ENCODE measurements at regions not wholly inside any gene's neighbourhood (a gene's known extent, or its start where the extent isn't known, plus 50 kb on each side); places are given as distances from the start of the nearest gene placed in this dataset.
A peak's percentile ranks its signal among the peaks of the same experiment; 100 is the strongest.
"Not testable (repeated sequence)": the region's sequence is repeated elsewhere in the genome, so short reads cannot be mapped to it uniquely, and the experiment has no call there.

DNA sequence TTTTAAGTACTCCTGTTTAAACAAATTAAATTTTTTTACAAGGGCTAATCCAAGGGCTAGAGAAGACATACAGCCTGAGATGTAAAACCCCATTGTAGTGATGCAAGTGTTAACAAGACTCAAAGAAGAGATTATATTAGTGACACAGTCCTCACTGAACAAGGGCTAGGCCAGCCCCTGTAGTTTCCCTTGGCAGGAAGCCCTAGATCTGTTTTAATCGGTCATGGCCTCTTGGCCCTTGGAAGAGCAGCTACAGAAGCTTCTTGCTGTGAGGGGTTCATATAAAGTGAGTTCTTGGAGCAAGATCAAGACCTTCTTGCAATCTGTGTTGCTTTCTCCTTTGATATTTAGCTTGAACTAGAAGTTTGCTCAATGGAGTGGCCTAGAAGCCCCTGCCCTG is 1339.4 kb downstream of the XPNPEP1 start:
- DNase-seq (ENCODE audit: insufficient read length, low spot score), result no peak
- FAIRE-seq, result no peak

DNA sequence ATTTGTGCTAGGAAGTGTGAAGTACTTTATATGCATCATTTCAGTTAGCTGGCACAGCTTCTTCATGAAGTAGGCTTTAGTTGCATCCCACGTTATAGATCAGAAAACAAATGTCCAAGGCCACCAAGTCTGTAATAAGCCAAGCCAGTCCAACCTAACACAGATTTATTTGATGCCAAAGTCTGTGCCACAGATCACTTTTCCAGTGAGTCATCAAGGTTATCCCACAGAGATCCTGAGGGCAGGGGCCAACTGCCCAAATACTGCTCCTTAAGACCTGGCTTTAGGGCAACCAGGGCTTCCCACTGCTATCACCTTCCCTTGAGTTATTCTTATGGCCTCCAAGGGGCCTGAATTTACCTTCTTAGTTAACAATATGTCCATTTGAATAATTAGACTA is 1340.4 kb downstream of the XPNPEP1 start:
- DNase-seq (ENCODE audit: insufficient read length, low spot score) (no peak), FAIRE-seq (no peak)

DNA sequence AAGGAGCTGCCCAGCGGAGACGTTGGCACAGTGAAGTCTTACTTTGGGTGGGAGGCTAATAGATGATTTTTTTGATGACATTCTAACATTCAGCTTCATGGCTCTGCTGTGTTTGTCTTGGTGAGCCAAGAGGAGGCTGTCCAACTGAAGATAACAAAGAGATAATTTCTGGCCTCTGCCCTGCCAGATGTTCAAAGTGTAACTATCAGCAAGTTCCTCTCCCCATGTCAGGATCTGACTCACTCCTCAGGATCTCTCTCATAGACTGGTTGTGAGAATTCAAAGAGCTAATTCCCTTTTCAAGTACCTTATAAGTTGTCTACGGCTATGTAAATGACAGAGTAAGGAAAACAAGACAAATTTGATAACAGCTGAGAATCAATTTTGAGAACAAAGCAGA is 1340.9 kb downstream of the XPNPEP1 start:
- no peak for DNase-seq (ENCODE audit: insufficient read length, low spot score)
- FAIRE-seq, result no peak

DNA sequence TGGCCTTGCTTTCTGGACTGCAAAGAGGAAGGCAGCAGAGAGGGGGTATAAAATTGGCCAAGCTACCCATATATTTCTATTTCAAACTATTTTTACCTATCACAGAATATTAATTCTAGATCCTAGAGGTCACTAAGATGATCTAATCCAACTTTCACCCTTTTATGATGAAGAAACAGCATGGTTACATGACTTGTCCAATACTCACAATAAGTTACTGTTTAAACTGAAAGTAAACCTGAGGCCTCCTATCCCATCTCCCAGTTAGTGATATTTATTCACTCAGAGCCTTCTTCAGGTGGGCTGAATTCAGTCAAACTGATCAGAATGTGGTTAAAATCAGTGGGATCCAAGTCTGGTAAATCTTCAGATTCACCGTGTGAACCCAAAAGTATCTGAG is 1345.1 kb downstream of the XPNPEP1 start:
- DNase-seq (ENCODE audit: insufficient read length, low spot score), result no peak
- FAIRE-seq, result no peak

DNA sequence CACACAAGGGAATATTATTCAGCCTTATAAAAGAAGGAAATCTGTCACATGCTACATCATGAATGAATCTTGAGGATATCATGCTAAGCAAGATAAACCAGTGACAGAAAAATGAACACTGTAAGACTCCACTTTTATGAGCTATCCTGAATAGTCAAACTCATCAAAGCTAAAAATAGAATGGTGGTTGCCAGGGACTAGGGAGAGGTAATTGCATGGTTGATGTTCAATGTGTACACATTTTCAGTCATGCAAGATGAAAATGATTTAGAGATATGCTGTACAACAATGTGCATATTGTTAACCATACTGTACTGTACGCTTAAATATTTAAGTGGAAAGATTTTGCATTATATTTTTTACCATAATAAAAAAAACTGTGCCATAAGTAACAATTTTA is 1349.1 kb downstream of the XPNPEP1 start:
- FAIRE-seq (no peak), DNase-seq (ENCODE audit: insufficient read length, low spot score) (no peak)

DNA sequence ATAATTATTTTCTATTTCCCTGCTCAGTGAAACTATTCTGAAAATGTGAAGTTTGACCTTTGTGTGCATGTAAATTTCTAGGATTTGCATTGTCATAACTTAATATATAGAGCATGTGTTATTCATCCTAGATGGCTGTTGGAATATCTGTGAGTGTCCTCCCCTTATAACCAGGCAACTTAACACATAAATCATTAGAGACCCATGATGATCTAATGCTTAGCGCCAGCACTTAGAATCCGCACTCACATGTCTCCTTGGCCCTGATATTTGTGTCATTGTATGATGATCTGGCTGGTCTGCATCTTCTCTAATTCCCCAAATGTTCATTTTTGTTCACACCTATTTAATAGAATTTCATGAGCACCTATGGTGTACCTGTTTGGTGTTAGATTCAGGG is 1354.5 kb downstream of the XPNPEP1 start:
- FAIRE-seq (no peak), DNase-seq (ENCODE audit: insufficient read length, low spot score) (no peak)

DNA sequence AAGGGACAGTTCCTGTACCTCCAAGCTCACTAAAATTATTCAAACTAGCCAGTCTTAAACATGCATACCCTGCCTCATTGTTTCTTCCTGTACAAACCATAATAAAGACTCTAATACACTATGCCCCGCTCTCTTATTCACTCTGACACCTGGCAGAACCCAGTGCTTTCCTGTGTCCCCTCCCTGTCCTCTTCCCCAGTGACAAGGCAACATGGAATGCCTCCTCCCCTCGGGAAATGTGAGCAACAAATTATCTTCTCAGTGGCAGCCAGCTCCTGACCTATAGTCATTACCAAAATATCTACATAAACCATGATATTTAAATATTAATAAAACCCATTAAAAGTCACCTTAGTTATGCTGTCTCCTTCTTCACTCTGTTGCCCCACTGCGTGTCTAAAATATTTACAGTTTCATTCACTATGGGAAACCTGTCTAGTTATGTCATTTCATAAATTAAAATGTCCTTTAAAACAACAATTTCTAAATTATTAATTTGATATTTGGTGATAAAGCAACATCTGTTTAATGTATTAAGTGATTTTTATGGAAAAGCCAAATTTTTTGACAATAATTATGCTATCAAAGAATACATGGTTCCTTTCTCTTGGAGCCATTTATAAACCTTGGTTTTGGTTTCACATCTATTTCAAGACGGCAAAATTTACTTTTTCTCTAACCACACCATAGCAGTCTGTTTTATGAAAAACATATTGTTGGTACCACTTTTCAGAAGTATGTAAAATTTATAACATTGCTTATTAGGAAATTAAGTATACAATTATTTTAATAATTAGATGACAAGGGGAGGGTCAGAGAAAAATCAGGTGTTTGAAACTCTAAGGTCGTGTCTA is 1355.2 kb downstream of the XPNPEP1 start:
- FAIRE-seq (no peak), DNase-seq (ENCODE audit: insufficient read length, low spot score) (no peak)

DNA sequence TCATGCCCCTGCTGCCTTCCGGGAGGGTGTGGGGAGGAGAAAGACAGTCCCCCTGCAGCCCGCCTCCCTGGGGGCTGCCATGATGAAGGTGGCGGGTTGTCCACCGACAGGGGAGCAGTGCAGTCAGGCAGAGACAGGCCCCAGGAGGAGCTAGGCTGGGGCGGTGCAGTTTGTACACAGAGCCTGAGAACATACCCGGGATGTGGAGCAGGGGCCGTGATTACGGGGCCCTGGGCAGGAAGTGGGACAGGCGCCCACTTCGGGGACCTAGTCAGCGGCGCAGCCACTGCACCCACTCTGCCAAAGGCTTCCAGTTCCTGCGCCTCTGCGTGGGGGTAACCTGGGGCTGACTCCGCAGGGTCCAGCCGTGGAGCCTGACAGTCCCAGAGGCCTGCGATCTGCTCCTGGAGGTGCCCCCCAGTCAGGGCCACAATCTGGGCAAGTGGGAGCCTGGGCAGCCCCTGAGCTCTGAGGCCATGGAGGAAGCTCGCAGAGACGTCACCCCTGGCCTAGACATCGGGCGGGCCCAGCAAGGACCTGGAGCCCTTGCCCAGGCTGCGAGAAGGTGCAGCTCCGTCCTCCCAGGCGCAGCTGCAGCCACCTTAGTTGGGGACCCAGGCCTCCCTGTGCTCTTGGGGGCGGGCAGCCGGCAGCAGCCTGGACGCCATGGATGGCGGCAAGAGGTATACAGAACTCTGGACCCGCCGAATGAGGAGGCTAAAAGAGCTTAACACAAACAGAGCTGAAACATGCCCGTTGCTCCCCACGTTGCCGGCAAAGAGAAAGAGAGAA is 1356.8 kb downstream of the XPNPEP1 start:
- no peak for DNase-seq (ENCODE audit: insufficient read length, low spot score)
- no peak for FAIRE-seq

DNA sequence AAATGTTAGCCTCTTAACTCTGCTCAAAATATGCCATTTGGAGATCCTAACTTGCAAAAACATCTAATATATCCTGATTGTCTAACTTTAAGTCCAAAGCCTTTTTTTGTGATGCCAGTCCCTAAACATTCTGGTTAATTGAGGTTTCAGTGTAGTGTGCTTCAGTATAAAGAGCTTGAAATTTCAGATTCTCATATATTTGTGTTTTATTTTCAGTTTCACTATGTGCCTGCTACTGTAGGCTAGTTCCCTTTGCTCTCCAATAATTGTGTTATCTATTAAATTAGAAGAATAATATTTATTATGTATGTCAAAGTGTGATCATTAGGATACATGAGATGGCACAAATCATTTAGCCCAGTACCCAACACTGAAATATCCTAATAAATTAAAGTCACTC is 1361.2 kb downstream of the XPNPEP1 start:
- no peak for DNase-seq (ENCODE audit: insufficient read length, low spot score)
- FAIRE-seq, result no peak

DNA sequence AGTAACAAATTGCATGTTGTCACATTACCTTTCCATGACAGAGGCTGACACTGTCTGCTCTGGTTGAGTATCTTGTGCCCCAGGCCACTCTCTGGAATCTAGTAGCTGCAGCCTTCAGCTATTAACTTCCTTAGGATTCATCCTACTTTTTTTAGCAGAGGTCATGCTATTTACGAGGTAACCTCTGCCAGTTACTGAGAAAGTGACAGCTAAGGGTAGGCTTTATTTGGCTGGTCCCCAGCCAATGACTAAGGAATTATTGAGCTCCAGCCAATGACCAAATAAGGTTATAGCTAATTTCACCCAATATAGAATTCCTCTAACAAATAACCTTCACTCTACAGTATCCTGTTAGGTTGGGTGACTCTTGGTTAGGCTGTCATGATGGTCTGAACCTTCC is 1361.7 kb downstream of the XPNPEP1 start:
- DNase-seq (ENCODE audit: insufficient read length, low spot score) (no peak), FAIRE-seq (no peak)

DNA sequence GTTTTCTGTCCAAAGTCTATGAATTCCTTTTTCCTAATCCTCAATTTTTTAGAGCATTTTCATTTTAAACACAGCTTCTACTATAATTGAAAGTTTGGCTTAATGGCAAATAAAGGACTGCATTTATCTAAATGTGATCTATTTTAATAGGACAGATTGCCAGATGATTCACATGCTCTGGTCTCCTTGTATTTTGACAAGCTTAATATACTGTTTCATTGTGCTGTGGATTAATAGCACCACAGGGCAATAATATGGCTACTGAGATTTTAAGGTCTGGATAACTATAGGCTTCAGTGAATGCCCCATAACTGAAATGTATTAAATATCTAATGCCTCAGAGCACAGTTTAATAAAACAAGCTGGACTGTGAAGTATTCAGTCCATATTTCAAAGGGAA is 1362.8 kb downstream of the XPNPEP1 start:
- no peak for DNase-seq (ENCODE audit: insufficient read length, low spot score)
- FAIRE-seq, result no peak

DNA sequence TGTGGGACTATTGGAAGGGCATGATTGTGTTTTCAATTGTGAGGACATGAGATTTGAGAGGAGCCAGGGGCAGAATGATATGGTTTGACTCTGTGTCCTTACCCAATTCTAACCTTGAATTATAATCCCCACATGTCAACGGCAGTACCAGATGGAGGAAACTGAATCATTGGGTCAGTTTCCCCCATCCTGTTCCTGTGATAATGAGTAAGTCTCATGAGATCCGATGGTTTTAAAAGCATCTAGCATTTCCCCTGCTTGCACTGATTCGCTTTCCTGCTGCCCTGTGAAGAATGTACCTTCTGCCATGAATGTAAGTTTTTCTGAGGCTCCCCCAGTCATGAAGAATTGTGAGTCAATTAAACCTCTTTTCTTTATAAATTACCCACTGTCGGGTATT is 1367.1 kb downstream of the XPNPEP1 start:
- FAIRE-seq, result no peak
- no peak for DNase-seq (ENCODE audit: insufficient read length, low spot score)

DNA sequence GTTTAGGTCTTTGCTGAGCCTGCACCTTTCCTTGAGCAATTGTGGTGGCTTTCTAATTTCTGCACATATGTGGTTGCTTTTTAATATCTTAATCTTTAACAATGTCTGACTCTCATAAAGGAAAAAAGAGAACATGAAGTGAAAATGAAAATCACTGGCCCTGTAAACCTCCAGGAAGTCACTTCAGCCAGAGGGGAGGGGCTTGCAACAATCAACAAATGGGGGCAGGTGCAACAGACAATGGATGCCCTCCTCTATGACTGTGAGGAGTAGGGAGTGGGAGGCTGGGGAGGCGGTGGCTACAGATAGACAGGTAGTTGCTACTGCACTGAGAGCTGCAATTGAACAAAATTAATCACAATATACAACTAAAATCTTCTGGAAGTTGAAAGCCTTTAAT is 1377.4 kb downstream of the XPNPEP1 start:
- peak; percentile 52 for FAIRE-seq
- no peak for DNase-seq (ENCODE audit: insufficient read length, low spot score)

DNA sequence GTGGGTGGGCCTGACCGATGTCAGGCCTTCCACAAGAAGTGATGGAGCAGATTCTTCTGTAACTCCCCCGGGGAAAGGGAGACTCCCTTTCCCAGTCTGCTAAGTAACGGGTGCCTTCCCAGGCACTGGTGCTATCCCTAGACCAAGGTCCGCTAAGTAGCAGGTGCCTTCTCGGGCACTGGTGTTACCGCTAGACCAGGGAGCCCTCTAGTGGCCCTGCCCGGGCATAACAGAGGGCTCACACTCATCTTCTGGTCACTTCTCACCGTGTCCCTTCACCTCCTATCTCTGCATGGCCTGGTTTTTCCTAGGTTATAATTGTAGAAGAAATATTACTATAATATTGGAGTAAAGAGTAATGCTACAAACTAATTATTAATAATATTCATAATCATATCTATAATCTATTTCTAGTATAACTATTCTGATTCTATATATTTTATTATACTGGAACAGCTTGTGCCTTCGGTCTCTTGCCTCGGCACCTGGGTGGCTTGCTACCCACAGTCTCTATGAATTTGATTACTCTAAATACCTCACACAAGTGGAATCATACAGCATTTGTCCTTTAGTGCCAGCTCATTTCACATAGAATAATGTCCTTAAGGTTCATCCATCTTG is 1378.7 kb downstream of the XPNPEP1 start:
- DNase-seq (ENCODE audit: insufficient read length, low spot score) (no peak), FAIRE-seq (peak; percentile 79)

DNA sequence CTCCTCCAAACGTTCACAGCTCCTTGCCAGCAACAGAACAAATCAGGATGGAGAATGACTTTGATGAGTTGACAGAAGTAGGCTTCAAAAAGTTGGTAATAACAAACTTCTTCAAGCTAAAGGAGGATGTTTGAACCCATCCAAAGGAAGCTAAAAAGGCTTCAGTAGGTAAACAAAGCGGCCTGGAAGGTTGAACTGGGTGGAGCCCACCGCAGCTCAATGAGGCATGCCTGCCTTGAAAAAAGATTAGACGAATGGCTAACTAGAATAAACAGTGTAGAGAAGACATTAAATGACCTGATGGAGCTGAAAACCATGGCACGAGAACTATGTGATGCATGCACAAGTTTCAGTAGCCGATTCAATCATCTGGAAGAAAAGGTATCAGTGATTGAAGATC is 1369.0 kb upstream of the SORCS1 start:
- DNase-seq (ENCODE audit: insufficient read length, low spot score); FAIRE-seq: not testable (repeated sequence)

DNA sequence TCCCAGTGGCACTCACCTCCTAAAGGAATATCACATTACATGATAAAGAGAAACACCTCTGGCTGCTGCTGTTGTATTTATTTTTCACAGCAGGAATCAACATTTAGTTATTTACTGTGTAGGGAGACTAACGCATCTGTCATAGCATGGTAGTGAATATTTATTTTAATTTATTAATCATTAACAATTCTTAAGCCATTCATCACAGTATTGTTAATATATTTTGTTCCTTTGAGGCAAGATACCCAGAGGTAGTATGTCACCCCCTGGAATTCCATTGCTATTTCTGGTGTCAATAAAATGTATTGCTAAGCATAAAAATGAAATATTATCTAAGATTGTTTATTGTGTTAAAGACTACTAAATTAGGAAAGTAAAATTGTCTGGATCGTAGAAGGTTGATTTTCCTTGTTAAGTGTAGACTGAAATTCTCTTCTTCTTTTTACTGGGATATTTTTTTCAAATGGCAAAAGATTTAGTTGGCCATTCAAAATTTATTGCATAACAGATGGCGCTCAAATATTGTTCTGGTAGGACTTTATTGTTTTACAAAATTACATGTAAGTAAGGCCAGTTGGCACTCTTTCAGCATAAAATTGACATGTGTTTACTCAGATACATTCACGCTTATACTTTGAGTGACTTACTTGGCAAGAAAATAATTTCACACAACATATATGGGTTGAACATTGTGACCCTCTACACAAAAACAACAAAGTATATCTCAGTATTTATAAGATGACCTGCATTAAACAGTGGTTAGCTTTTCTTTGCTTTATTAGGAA is 1358.7 kb upstream of the SORCS1 start:
- FAIRE-seq, result no peak
- DNase-seq (ENCODE audit: insufficient read length, low spot score), result no peak

DNA sequence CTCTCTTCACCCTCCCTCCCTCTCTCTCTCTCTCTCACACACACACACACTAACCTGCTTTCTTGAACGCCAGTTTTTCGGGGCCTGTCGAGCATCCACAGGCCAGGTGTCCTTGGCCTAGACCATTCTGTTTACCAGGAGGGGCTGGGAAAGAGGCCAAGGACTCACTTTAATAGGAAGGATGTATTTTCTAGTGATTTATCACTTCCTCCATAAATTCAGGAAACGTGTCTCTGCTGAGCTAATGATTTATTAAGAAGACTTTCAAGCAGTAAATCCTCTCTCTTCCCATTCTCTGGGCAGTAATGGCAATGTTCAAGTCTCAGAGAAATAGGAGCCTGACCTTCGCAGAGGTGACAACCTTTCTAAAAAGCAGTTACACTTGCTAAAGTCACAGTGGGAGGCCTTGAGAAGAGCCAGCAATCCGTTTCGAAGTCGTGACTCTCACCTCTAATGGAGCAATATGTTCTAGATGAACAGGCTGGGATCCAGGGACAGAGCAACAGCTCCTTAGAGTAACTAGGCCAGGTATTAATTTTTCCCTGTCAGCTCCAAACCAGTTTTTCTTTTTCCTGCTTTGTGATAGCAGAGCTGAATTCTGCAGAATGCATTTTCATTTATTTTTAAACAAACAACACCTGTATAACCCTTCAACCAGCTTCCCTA is 1357.5 kb upstream of the SORCS1 start:
- FAIRE-seq, result no peak
- DNase-seq (ENCODE audit: insufficient read length, low spot score), result no peak

DNA sequence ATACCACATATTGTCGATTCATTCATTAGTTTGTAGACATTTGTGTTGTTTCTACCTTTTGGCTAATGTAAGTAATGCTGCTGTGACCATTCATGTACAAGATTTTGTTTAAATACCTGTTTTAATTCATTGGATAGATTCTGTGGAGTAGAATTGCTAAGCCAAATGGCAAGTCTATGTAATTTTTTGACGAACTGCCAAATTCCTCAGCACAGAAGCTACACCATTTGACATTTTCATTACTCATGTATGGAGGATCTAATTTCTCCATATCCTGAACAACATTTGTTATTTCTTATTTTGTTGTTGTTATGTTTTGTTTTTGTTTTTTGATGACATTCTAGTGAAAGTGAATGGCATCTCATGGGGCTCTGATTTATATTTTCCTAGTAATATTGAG is 1351.3 kb upstream of the SORCS1 start:
- DNase-seq (ENCODE audit: insufficient read length, low spot score) (no peak), FAIRE-seq (peak; percentile 18)

DNA sequence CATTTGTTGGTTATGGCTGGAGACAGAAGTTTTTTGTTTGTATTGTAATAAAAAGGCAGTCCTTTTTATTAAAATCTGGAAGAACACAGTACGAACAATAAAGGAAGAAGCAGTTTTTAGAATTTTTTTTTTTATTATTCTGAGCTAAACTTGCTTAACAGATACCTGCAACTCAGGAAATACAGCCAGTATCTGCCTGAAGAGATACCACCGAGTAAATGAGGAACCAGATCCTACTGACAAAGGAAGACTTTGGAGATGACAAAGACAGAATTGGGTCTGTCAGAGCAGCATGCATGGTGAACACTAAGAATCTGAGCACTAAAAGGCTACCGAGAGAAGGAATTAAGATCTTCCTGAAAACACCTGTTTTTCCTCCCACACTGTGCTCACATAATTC is 1335.9 kb upstream of the SORCS1 start:
- no peak for DNase-seq (ENCODE audit: insufficient read length, low spot score)
- no peak for FAIRE-seq

DNA sequence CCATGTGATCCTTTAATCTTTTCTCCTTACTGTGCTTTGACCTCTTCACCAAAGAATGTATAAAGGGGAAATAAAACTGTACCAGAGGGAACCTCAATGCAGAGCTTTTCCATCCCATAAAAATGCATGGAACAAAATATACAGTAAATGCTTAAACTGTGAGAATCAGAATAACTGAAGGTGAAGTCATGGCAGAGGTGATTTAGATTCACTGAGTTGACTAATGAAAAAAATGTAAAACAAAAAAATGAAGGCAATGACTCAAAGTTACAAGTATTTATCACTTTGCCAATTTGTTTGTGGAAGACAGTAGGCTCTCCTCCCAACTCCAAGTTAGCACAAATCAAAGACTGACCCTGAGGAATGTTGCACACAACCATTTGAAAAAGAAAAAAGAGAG is 1331.6 kb upstream of the SORCS1 start:
- no peak for FAIRE-seq
- DNase-seq (ENCODE audit: insufficient read length, low spot score), result no peak

Measured in GM19239 (cell line).